HepG2 (cell line): ENCODE measurements at regions not wholly inside any gene's neighbourhood (a gene's known extent, or its start where the extent isn't known, plus 50 kb on each side); places are given as distances from the start of the nearest gene placed in this dataset.

Experiments
- ATAC-seq: fragments of 200-7000 bp; cut with Tn5 transposase; 3 replicates; pipeline ENCODE4 v1.9.1; 2020; ENCODE audit warnings: mild to moderate bottlenecking, moderate library complexity
- BruUV-seq: library from RNA; stranded (reverse); fragments of 400-500 nt; replicated peaks from 2 replicates; lab custom pipeline; 2021; lab: Mats Ljungman, UMichigan
- CTCF ChIA-PET: fragments of 300-600 bp; formaldehyde crosslinking; extraction: SDS; loops from one replicate; lab custom pipeline; 2021; ENCODE audit warnings: low total read pairs, inconsistent platforms, low intra/inter-chr PET ratio; lab: Yijun Ruan, JAX
- POLR2A ChIA-PET: fragments of 350-600 bp; sonication (Branson Sonifier 250); formaldehyde crosslinking; loops from one replicate; lab custom pipeline; 2020; ENCODE audit warnings: antibody characterized with exemption, inconsistent platforms; lab: Yijun Ruan, JAX
- DNase-seq: peaks from one replicate; pipeline ENCODE4 v3.0.0-alpha.2; 2015; ENCODE audit warnings: low spot score
- FAIRE-seq: peaks from 3 replicates; lab custom pipeline; 2011; peaks lifted over from hg19 to GRCh38; lab: Jason Lieb, UNC
- H2AFZ ChIP-seq: one replicate; pipeline ENCODE4 v1.6.1; 2011; ENCODE audit warnings: low read length, inconsistent platforms
- H3K27ac ChIP-seq: fragments of 300-600 bp; 3 replicates; pipeline ENCODE4 v1.8.0; 2011; ENCODE audit warnings: mixed run types, mild to moderate bottlenecking, mixed read lengths, low read length, inconsistent platforms; ENCODE audit not compliant: insufficient read depth; ENCODE audit errors: extremely low read length
- H3K27me3 ChIP-seq, 2 experiments: fragments of 200-600 bp in 1 of 2; 2 replicates in 1 of 2; 3 replicates in 1 of 2; pipeline versions ENCODE4 v1.6.0 to v1.8.0; 2011; ENCODE audit warnings: low read length in 2 of 2, mild to moderate bottlenecking in 2 of 2, moderate library complexity in 2 of 2, inconsistent platforms in 1 of 2; ENCODE audit not compliant: insufficient read depth in 2 of 2, control insufficient read depth in 1 of 2
- H3K36me3 ChIP-seq, 2 experiments: fragments of 200-600 bp in 1 of 2; replicated peaks in 1 of 2; 2 replicates in 1 of 2; 3 replicates in 1 of 2; pipeline versions ENCODE4 v1.5.1 to v1.8.0; 2011; ENCODE audit warnings: low read length in 2 of 2, inconsistent platforms in 1 of 2; ENCODE audit not compliant: insufficient read depth in 2 of 2, control insufficient read depth in 1 of 2
- H3K4me1 ChIP-seq: 2 replicates; pipeline ENCODE4 v1.5.1; 2012; ENCODE audit warnings: low read length, inconsistent platforms; ENCODE audit not compliant: insufficient read depth
- H3K4me2 ChIP-seq: 2 replicates; pipeline ENCODE4 v1.6.0; 2011; ENCODE audit warnings: low read depth, low read length, inconsistent platforms
- H3K4me3 ChIP-seq, 3 experiments: fragments of 200-600 bp in 1 of 3; sonication (generic), shearing (Covaris generic) in 1 of 3; replicated peaks in 1 of 3; 2 replicates each; pipeline ENCODE4 v1.5.1; 2011 to 2016; ENCODE audit warnings: low read length in 3 of 3, inconsistent platforms in 2 of 3, low read depth in 2 of 3, mild to moderate bottlenecking in 2 of 3, control low read depth in 1 of 3, mixed read lengths in 1 of 3; ENCODE audit not compliant: insufficient read depth in 1 of 3
- H3K79me2 ChIP-seq: one replicate; pipeline ENCODE4 v1.6.1; 2011; ENCODE audit warnings: low read length, inconsistent platforms; ENCODE audit not compliant: insufficient read depth
- H3K9ac ChIP-seq: 2 replicates; pipeline ENCODE4 v1.6.0; 2011; ENCODE audit warnings: mild to moderate bottlenecking, low read depth, low read length, inconsistent platforms; ENCODE audit not compliant: insufficient read depth
- H3K9me3 ChIP-seq: 2 replicates; pipeline ENCODE4 v1.5.1; 2012; ENCODE audit warnings: mild to moderate bottlenecking, low read length
- H4K20me1 ChIP-seq: 2 replicates; pipeline ENCODE4 v1.6.0; 2011; ENCODE audit warnings: inconsistent platforms, mild to moderate bottlenecking, low read length, moderate library complexity; ENCODE audit not compliant: insufficient read depth
- AGO1 ChIP-seq: fragments of 200-400 bp; formaldehyde crosslinking; IDR thresholded peaks from 2 replicates; pipeline ENCODE4 v1.6.1; 2017; ENCODE audit warnings: mild to moderate bottlenecking, low read depth, low read length, moderate library complexity; ENCODE audit not compliant: poor library complexity, severe bottlenecking
- AHR ChIP-seq: IDR thresholded peaks from 2 replicates; pipeline ENCODE4 v1.6.1; 2018; ENCODE audit warnings: missing genetic modification reagents, missing compliant biosample characterization
- AKAP8 ChIP-seq: sonication (generic); formaldehyde crosslinking; IDR thresholded peaks from 2 replicates; pipeline ENCODE4 v1.5.1; 2020; ENCODE audit warnings: mild to moderate bottlenecking, missing genetic modification reagents
- ARID2 ChIP-seq: sonication (generic); formaldehyde crosslinking; IDR thresholded peaks from 2 replicates; pipeline ENCODE4 v1.8.1; 2022; ENCODE audit warnings: mild to moderate bottlenecking, missing genetic modification reagents, borderline replicate concordance
- CAMTA2 ChIP-seq: sonication (generic); formaldehyde crosslinking; IDR thresholded peaks from 2 replicates; pipeline ENCODE4 v1.4.0; 2020; ENCODE audit warnings: mild to moderate bottlenecking, missing genetic modification reagents, borderline replicate concordance
- HES4 ChIP-seq: sonication (generic); formaldehyde crosslinking; IDR thresholded peaks from 2 replicates; pipeline ENCODE4 v1.9.0; 2021; ENCODE audit warnings: mild to moderate bottlenecking, missing genetic modification reagents, borderline replicate concordance
- MIER3 ChIP-seq: IDR thresholded peaks from 2 replicates; pipeline ENCODE4 v1.6.1; 2016; ENCODE audit warnings: missing compliant biosample characterization, borderline replicate concordance
- MIXL1 ChIP-seq: IDR thresholded peaks from 2 replicates; pipeline ENCODE4 v1.6.1; 2016
- MLLT10 ChIP-seq: sonication (generic); formaldehyde crosslinking; IDR thresholded peaks from 2 replicates; pipeline ENCODE4 v1.4.0; 2020; ENCODE audit warnings: missing genetic modification reagents
- NFKBIZ ChIP-seq: IDR thresholded peaks from 2 replicates; pipeline ENCODE4 v1.6.1; 2018; ENCODE audit warnings: missing genetic modification reagents, missing compliant biosample characterization
- ZNF205 ChIP-seq: IDR thresholded peaks from 2 replicates; pipeline ENCODE4 v1.6.1; 2018; ENCODE audit warnings: missing biosample characterization, missing genetic modification reagents
- ZNF44 ChIP-seq: sonication (generic); formaldehyde crosslinking; IDR thresholded peaks from 2 replicates; pipeline ENCODE4 v1.5.1; 2020; ENCODE audit warnings: mild to moderate bottlenecking, missing genetic modification reagents
- ZNF878 ChIP-seq: sonication (generic); formaldehyde crosslinking; IDR thresholded peaks from 2 replicates; pipeline ENCODE4 v1.8.1; 2023; ENCODE audit warnings: mild to moderate bottlenecking, missing genetic modification reagents, moderate library complexity
- WGBS: methylation state at CpG from one replicate; pipeline ENCODE4 v1.1.6; 2017; ENCODE audit warnings: low lambda C conversion rate; 5-methylcytosine and 5-hydroxymethylcytosine counted together
- in situ Hi-C: cut with HindIII; loops from 2 replicates; pipeline ENCODE4 v1.10.0; 2017; ENCODE audit warnings: low pct_unique_long_range_greater_than_20kb; ENCODE audit not compliant: extremely low pct_ligation_motif_present
- intact Hi-C: fragments of 100-400 bp; cut with micrococcal nuclease; formaldehyde crosslinking; loops from one replicate; pipeline ENCODE4 v1.10.0; 2022; ENCODE audit not compliant: unreplicated experiment
- TF ChIP-seq, protein P1 (sequence below): sonication (generic); formaldehyde crosslinking; IDR thresholded peaks from 2 replicates; pipeline ENCODE4 v1.4.0; 2020; ENCODE audit warnings: mild to moderate bottlenecking, low read depth, missing genetic modification reagents
- TF ChIP-seq, protein P2 (sequence below): sonication (generic); formaldehyde crosslinking; IDR thresholded peaks from 2 replicates; pipeline ENCODE4 v1.4.0; 2020; ENCODE audit warnings: missing genetic modification reagents; ENCODE audit errors: not compliant biosample characterization

DNA sequence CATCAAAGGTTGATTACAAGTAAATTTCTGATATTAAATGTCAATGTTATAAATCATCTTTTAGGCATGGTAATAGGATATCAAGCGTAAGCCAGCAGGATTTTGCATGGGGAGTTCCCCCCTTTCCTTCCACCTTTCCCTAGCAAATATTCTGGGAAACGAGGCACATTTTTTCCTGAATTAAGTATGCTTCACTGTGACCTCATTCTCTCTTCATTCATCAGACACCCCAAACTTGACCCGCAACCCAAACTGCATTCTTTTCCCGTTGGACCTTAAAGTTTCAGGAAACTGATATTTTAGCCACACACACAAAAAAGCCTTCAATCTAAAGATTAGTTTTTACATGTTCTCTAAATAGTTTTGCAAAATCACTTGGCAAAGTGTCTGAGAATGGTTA, 214.5 kb upstream of the CTAGE1 start (continued):
- TF ChIP-seq HES4 (CRISPR knock-in tag) = no peak
- TF ChIP-seq, protein P1, sequence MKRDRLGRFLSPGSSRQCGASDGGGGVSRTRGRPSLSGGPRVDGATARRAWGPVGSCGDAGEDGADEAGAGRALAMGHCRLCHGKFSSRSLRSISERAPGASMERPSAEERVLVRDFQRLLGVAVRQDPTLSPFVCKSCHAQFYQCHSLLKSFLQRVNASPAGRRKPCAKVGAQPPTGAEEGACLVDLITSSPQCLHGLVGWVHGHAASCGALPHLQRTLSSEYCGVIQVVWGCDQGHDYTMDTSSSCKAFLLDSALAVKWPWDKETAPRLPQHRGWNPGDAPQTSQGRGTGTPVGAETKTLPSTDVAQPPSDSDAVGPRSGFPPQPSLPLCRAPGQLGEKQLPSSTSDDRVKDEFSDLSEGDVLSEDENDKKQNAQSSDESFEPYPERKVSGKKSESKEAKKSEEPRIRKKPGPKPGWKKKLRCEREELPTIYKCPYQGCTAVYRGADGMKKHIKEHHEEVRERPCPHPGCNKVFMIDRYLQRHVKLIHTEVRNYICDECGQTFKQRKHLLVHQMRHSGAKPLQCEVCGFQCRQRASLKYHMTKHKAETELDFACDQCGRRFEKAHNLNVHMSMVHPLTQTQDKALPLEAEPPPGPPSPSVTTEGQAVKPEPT (CRISPR knock-in tag) = no peak
- no peak for TF ChIP-seq AGO1
- TF ChIP-seq ARID2 (CRISPR knock-in tag) = no peak
- TF ChIP-seq AKAP8 = no peak
- TF ChIP-seq MLLT10 (CRISPR knock-in tag) = no peak
- no peak for TF ChIP-seq ZNF44 (CRISPR knock-in tag)
- TF ChIP-seq MIXL1 (CRISPR knock-in tag) = no peak
- TF ChIP-seq NFKBIZ (CRISPR knock-in tag) = no peak
- TF ChIP-seq, protein P2, sequence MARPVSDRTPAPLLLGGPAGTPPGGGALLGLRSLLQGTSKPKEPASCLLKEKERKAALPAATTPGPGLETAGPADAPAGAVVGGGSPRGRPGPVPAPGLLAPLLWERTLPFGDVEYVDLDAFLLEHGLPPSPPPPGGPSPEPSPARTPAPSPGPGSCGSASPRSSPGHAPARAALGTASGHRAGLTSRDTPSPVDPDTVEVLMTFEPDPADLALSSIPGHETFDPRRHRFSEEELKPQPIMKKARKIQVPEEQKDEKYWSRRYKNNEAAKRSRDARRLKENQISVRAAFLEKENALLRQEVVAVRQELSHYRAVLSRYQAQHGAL (CRISPR knock-in tag) = no peak
- TF ChIP-seq MIER3 (CRISPR knock-in tag) = no peak
- TF ChIP-seq, all 625 proteins: peak for 0

DNA sequence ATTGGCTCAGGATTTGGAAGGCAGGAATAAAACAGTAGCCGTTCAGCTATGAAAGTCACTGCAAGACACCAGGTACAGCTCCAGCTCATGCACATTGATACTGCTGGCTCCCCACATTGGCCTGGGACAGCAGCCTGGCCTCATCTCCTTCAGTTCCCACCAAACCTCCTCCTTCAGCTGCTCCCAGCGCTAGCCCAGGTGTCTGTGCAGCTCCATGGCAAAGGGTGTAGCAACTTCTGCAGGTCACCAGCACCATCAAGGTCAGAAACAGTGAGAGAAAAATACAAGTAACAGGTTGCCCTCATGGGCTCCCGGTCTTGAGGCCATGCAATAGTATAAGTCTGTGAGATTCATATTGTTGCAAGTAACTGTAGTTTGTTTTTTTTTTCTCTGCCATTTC, 216.7 kb upstream of the CTAGE1 start:
- Histone ChIP-seq H3K4me3 (no peak overlapping the region), H3K4me1 (peaks cover 23% of the 10 kb centered on the region), H4K20me1 (no peaks in the 10 kb centered on the region), H3K36me3 (no peaks in the 10 kb centered on the region), H3K27ac (no peak overlapping the region), H3K4me2 (no peak overlapping the region), H3K9me3 (no peaks in the 10 kb centered on the region), H3K9ac (no peak overlapping the region), H3K79me2 (no peaks in the 10 kb centered on the region), H2AFZ (no peak overlapping the region), H3K27me3 (no peaks in the 10 kb centered on the region)
- FAIRE-seq = no peak
- TF ChIP-seq ZNF205 (CRISPR knock-in tag) = no peak
- no peak for TF ChIP-seq ZNF878 (CRISPR knock-in tag)
- no peak for TF ChIP-seq CAMTA2
- no peak for TF ChIP-seq AHR
- no peak for DNase-seq
- intact Hi-C loops = no loop called here
- CTCF ChIA-PET = no interaction called here
- in situ Hi-C loops = no loop called here
- ATAC-seq = no peak
- POLR2A ChIA-PET = no interaction called here
- no TSS peak for BruUV-seq
- WGBS = 0% methylated on average over 2 of the region's 3 CpGs
